ENCODE measurements at regions not wholly inside any gene's neighbourhood (a gene's known extent, or its start where the extent isn't known, plus 50 kb on each side); places are given as distances from the start of the nearest gene placed in this dataset.

GRCh38 chr5:175590471-175590881, 67.4 kb upstream of the HRH2 start:
- TF ChIP-seq CTCF (IDR thresholded peaks at IDR 0.05) (no peak), POLR2A (IDR thresholded peaks at IDR 0.05) (no peak)

Data from esophagus squamous epithelium (tissue), 4 donors.